GF-D8 (cell line): ENCODE measurements at regions not wholly inside any gene's neighbourhood (a gene's known extent, or its start where the extent isn't known, plus 50 kb on each side); places are given as distances from the start of the nearest gene placed in this dataset.

ENCODE experiments used
- DNase-seq: peaks from one replicate; lab custom pipeline; 2025; lab: John Stamatoyannopoulos, UW

DNA sequence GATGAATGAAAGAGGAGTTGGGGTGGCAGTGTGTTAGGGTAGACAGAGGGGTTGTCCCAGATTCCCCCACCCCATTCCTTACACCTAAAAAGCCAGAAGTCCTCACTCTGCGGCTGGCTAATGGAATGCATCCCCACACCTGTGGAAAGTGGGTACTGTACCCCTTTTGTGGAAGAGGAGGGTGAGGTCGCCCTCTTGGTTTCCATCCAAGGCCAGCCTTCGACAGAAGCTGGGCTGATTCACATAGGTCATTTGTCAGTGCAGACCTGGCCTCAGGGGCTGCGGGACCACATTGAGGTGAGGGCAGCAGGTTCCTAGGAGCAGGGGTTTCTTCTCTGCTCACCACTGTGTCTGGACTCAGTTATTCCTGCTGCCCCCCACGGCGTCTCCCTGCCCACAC lies 671.6 kb downstream of the MATN1 start:
- no peak for DNase-seq

DNA sequence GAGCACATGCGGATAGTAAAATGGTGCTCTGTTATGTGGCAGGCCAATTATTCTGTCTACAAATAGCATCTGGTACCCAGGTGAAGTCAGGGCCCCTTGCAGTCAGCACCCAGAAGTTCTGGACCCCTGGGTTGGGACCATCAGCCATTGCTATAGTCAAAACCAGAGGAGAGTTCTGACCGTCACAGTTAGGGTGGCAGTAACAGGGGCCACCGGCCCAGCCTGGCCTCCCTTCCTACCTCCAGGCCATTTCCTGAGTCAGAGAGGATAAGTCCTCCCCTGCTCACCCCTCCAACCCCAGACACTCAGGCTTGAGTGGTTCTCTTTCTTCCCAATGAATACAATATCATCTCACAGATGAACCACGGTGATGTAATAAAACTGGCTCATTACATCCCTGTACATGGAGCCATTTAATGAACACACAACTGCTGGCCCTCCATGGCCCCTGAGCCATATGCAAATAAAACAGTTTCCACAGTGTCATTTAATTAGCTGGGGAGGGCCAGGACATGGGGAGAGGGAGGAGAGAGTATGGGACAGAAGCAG lies 673.6 kb downstream of the MATN1 start:
- no peak for DNase-seq

DNA sequence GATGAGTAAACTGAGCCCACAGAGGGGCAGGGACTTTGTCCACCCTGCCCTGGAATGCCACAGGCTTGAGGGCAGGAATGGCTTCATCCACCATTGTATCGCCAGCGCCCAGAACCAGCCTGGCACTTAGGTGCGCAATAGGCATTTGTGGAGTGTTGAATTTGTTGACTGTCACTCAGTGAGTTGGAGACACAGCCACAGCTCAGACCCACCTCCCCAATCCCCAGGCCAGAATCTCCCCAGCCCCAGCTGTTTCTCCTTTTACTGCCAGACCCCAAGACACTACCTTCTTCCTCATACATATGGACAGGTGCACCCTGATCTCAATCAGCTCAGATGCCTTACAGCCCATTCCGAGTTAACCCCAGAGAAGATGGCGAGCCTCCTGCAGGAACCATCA lies 674.5 kb downstream of the MATN1 start:
- DNase-seq, result no peak

DNA sequence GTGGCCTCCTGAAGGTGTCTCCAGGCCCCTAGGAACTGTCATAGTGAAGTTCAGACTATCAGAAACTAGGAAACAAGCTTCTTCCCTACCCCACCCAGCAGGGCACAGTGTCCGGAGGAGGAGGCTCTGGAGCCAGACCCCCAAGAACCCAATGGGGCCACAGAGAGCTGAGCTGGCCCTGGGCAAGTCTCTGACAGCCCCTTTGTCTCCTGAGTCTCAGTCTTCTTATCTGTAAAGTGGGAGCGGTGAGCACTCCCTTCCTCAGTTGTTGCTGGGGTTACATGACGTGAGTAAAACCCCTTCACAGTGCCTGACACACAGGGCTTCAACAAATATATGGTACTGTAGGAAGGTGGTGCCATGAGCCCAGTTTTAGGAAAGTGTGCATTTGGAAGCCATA lies 675.8 kb downstream of the MATN1 start:
- no peak for DNase-seq

DNA sequence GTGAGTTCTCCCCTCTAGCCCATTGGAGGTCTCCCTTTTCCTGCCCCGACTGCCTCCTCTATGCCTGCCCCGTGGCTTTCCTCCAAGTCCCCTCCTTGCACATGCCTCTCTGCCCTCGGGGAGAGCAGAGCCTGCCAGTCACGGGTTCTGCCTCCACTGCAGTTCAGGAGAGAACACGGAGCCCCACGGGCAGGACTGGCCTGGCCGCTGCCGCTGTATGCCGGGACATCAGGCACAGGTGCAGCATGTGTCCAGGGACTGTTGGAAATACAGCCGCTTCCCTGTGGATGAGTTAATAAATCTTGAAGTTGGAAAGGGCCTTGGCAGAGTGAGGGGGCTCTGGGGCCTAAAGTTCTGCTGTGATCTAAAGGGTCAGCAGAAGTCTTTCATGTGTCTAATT lies 676.6 kb downstream of the MATN1 start:
- DNase-seq, result no peak

DNA sequence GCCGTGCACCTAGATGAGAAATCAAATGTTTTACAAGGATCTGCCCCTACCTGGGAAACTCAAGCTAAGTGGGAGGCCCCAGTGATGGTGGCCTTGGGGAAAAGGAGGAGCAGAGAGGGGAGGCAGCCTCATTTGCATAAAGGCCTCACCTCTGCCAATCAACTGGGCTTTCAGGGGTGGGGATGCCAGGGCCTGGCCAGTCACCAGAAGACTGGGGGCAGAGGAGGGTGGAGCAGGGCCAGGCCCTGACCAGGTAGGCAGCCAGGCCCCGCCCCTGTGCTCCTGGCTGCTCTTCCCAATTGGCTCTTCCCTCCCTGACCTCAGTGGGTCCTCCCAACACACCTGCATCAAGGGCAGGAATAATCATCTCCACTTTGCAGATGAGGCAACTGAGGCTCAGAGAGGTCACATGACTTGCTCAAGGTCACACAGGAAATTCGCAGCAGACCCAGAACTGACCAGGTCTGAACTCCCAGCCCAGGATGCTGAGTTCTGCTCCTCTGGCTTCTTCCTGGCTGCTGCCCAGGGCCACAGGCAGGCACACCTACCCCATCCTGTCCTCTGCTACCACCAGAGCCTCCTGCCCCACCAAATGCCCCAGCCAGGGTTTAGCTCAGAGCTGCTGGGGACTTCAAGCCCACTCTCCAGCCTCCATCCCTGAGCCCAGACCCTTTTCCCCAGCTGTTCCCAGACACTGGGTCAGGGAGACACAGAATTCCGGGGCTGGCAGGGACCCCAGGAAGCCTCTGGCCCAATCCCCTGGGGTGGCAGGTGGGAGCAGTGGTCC lies 677.9 kb downstream of the MATN1 start:
- DNase-seq, result no peak

DNA sequence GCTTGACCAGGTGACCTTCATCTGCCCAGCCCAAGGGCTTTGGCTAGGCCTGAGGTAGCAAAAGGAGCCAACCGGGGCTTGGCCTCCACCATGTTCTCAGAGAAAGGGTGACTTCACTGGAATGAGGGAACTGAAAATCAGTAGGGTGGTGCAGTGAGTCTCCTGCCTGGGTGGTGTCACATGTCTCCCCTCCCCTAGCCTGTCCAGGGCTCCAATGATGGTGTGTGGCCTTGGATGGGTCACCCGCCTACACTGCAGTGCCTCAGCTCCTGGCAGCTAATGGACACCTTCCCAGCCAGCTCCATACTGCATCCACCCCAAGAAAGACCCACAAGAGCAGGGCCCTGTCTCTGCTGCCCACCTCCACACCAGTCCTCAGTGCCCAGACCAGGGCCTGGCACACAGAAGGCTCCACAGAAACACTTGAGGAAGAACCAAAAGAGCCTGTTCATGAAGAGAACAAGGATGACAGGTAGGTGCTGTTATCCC lies 678.7 kb downstream of the MATN1 start:
- no peak for DNase-seq

DNA sequence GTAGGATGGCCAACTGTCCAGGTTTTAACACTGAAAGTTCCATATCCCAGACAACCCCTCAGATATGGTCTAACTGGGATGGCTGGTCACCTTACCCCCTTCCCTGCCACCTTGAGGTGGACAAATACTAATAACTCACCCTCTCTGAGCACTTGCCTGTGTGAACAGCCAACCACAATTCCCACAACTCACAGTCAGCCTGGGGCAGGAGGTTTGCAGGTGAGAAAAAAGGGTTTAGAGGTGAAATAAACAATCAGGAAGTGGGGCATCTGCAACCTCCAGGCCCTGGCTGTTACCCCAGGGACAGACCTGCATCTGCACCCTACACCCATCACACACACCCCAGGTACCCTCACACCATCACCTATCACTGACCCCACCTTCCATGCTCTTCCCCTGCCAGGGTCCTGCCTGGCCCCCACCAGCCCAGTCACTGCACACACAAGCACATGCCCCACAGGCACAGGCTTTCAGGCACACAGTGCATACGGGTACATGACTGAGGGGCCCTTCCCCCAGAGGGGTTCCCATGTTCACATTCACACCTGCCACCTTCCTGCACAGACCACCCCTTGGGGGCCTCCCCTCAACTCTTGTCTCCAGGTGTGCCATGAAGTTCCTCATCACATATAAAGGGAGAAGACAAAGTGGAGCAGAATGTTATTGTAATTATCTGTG lies 679.5 kb downstream of the MATN1 start:
- DNase-seq, result no peak

DNA sequence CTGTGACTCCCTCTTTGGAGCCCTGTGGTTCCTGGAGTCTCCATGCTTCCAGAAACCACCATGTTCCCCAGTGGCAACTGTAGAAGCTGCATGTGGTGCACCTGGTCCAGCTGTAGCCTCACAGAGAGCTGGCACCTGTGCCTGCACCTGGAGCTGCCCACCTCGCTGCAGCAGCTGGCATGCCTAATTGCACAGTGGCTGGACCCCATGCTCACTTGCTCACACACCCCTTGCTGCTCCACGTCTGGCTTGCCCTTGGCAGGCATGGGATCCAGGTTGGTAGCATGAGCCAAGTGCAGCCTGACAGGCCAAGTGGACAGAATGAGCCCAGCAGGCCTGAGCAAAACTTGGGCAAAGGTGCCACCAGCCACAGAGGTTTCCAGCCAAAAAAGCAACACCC lies 680.1 kb downstream of the MATN1 start:
- no peak for DNase-seq

DNA sequence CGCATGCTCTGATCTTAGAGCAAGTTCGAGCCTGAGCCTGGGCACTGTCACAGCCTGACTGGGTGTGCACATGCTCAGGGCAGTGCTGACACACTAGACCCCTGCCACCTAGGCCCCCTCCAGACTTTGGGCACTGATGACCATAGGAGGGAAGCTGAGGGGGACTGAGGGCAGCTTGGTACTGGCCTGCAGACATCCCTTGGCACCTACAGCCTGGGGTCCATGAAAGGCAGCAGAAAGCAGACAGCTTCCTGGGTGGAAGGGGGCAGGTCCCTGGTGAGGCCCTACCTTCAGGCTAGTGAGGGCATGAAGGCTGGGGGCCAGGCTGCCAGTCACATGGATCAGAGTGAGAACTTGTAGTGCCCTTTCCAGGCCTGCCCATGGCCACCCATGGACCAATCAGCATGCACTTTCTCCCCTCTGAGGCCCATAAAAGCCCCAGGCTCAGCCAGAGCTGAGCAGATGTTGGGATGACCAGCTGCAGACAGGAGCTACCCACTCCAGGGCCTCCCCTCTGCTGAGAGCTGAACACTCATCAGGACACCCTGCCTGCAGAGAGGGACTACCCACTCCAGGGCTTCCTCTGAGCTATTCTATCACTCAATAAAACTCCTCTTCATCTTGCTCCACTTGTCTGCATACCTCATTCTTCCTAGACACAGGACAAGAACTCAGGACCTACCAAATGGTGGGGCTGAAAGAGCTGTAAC lies 680.8 kb downstream of the MATN1 start:
- DNase-seq, result no peak

DNA sequence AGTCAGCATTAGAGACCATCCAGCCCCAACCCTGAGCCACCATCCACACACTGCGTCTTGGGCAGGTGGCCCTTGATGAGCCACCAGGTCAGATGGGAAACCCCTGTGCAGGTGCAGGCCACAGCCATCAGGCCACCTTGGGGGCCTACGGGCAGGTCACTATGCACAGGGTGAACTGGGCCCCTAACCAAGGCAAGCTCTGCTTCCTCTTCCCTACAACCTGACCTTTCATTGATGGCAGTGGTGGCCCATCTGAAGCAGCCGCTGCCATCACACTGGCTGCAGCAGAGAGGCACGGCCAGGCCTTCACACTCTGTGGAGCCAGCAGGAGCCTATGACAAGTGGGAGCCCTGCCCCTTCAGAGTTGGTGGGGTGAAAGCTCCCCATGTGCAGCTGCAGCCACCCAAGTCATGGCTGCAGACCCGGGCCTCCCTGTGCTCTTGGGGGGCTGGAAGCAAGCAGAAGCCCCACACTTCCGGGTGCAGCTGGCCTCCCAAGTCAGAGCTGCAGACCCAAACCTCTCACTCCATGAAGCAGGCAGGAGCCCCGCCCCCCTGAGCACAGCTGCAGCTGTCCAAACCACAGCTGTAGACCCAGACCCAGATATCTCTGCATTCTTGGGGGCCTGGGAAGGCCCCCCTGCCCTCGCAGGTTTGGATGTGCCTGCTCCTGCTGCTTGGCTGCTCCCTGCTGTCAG lies 681.5 kb downstream of the MATN1 start:
- no peak for DNase-seq

DNA sequence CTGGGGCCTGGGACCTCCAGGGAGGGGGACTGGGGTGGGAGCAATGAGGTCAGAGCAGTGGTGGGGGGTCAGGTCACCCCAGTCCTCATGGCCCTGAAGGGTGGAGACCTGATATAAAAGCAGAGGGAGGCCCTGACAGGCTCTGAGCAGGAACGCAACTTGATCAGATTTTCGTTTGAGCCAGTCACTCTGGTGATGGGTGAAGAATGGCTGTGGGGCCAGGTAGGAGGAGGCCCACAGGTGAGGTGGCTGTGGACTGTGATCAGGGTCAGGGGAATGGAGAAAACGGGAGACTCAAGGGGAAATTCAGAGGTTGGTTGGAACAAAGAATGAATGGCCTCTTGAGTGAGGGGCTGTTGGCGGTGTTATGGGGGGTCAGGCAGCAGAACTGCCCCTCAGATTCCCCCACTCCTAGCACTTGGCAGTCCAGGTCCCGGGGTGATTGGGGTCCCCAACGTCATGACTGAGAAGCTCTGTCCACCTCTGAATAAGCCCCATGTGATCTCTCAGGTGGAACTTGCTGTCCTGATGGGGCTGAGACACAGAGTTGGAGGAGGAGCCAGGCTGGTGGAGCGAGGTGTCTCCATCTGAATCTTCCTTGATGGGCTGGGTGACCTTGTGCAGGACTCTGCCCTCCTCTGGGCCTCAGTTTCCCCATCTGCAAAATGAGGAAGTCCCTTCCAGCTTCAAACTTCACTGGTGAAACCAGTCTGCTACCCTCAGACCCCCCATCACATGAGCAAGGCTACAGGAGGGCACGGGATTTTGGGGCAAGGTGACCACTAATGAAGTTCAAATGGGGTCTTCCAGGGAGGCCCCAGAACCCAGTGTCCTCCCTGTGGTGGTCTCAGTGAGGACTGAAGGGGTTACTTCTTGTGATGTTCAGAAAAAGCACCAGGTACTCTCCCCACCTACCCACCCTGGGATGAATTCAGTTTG lies 683.0 kb downstream of the MATN1 start:
- DNase-seq, result no peak

DNA sequence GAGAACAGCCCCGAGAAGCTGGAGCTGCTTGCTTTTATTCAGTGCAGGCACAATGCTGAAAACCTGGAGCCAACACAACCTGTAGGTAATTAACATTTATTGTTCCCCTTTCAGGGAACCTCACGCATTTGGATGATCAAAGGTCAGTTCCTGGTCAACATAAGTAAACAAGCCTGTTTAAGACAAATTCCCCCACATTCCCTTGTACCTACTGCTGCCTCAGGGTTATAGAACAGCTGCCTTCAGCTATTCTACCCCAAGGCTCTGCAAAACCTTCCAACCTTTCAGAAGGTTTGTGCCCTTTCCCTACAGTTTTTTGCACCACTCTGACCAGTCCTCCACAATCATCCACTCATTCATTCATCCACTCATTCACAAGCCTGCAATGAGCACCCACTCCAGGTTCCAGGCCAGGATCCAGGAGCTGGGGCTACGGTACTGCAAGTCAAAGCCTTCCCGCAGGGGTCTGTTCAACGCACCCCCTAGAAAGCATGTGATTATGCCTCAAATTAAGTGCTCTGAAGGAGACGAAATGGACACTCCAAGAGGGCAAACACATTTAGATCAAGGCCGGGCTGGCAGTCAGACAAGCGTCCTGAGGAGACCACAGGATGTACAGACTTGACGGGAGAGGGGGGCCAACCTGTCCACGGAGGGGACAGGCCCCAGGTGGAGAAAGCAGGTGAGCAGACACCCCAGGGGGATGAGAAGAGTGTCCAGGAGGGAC lies 683.9 kb downstream of the MATN1 start:
- DNase-seq, result no peak

DNA sequence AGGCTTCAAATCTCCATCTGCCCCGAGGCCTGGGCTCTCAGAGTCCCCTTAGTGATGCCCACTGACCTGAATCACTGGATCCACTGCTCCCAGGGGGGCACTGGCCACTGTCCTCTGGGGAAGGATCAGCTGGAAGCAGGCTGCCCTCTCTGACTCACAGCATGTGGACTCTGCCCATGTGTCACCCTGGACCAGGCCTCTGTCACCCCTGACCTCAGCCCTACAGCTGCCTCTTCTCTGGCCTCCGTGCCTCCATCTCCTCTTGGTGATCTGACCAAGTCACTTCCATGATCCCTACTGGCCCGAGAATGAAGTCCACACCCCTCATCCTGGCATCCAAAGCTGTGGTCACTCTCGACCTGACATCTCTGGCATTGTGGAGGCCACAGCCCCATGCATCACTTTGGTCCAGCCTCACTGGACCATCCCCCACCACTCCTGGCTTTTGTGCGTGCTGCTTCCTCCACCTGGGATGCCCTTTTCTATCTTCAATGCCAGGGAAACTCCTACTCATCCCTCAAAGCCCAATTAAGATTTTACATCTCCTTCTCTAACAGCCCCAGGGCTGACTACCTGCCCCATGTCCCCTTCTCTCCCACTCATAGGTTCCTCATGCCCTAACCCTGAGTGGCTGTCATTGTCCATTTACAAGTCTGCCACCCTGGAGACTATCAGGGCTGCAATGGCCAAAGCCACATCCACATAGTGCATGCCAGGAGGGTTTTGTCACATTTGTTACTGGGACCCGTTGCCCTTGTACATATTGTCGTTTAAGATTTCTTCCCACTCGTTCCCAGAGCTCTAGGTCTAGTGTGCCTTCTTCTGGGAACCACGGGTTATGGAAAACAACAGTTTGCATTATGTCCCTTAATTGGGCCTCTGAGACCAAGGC lies 685.0 kb downstream of the MATN1 start:
- DNase-seq, result no peak

DNA sequence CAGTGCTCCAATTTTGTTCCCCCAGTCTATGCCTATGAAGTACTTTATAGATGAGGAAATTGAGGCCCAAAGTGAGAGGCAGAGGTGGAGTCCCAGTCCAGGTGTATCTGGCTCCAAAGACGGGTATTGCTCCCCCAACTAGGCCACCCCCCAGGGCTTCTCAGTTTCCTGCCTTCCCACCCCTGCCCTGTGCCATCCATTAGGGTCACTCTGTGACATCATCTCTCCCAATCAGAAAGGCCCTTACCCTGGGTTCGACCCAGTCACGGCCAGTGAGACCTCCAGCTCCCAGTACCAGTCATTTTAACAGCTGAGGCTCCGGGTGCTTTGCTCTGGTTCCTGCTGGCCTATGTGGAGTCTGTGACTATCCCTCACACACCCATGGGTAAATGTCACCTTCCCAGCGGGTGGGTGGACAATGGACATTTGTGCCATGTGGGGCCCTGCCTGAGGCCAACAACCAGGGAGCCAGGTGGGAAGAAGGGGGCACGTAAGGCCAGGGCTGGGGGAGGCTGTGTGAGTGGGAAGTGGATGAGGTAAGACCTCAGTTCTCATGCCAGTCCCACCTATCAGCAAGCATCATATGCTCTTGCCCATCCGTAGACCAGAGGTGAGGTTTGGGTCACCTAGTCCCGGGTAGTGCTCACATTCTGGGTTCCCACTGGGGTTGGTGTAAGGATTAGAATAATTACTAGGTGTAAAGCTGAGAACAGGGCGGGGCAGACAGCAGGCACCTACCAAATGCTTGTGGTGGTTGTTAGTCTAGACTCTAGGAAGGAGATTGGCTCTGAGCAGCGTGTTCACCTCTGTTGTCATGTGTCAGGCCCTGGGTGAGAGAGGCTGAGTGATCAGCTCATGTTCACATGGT lies 685.9 kb downstream of the MATN1 start:
- DNase-seq, result no peak

DNA sequence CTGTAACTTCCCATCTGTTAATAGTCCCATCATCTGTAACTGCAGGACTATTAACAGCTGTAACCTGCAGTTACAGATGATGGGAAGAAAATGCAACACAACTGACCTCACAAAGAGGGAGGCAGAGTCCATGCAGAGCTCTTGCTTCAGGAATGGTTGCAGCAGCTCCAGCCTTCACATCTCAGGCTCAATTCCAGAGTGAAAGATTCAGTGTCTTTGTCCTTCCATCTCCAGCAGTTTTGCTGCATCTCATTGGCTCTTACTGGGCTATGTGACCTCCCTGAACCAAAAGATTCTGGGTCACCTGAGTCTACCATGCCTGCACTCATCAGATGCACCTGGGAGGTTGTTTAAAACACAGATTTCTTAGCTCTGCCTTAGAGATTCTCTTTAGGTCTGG lies 686.7 kb downstream of the MATN1 start:
- DNase-seq, result no peak

DNA sequence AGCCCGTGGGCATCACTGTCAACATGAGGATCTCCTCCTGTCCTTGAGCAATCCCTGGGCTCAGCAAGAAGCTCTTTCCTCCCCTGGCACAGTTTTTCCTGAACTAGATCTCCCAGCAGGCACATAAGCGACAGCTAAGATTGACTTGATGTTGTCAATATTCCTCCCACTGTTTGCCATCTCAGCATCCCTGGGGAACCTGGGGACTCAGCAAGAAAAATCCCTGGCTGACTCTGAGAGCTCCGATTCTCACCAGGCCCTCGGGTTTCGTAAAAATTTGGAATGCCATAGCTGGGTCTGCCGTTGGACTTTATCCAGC lies 687.2 kb downstream of the MATN1 start:
- DNase-seq, result no peak

DNA sequence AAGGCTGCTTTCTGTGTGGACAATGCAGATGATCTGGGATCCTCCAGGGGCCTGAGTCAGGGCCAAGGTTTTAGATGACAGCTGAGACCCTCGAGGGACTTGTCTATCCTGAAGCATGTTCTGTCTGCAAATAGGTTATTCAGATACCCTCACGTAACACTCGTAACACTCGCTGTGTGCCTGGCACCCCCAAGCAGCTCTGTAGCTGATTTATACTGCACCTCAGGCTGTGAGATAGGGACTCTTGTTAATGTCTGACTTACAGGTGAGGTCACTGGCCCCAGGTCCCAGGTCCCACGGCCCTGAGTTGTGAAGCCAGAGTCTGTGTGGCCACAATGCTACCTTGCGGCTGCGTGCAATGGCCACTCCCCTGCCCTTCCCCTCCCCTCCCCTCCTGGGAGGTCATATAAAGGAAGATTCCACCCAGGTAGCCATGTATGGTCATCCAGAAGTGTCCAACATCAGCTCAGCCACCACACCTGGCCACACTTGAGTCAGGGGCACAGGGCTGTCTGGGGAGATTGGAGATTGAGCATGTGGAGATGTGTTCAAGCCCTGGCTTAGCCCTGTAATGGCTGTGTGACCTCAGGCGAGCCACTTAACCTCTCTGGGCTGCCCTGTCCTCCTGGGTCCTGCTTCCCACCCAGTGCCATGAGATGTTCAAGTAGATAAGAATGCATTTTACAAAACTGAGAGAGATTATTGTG lies 687.7 kb downstream of the MATN1 start:
- no peak for DNase-seq
